NCI-H2196 treated with DMSO at 0.1 percent for 48 hours (cell line): ENCODE measurements at regions not wholly inside any gene's neighbourhood (a gene's known extent, or its start where the extent isn't known, plus 50 kb on each side); places are given as distances from the start of the nearest gene placed in this dataset.

Experiments
- DNase-seq: peaks from one replicate; lab custom pipeline; 2025; ENCODE audit not compliant: unreplicated experiment; lab: John Stamatoyannopoulos, UW

GRCh38 chr6:157769776-157770426 lies 53.1 kb upstream of the SNX9 start:
- DNase-seq = no peak

- no peak for DNase-seq
Observed at GRCh38 chr6:157770946-157771345, 52.1 kb upstream of the SNX9 start.

- no peak for DNase-seq
Observed at GRCh38 chr6:157772820-157773219, 50.2 kb upstream of the SNX9 start.
